Peyer's patch (tissue), 4 donors: ENCODE measurements at regions not wholly inside any gene's neighbourhood (a gene's known extent, or its start where the extent isn't known, plus 50 kb on each side); places are given as distances from the start of the nearest gene placed in this dataset.

Experiments
- POLR2A ChIP-seq, 2 donors: fragments of 450-650 bp; IDR thresholded peaks; one replicate each; pipeline ENCODE4 v1.5.1; 2017; ENCODE audit warnings: antibody characterized with exemption in 2 of 2, mild to moderate bottlenecking in 2 of 2, moderate library complexity in 2 of 2
- TF ChIP-seq, protein P1 (sequence below), 6 experiments: fragments of 450-650 bp in 4 of 6; fragments of 200-600 bp in 2 of 6; sonication (generic) in 1 of 6; IDR thresholded peaks; one replicate each; pipeline ENCODE4 v1.5.1; 2017 to 2019; ENCODE audit warnings: antibody characterized with exemption in 6 of 6, mild to moderate bottlenecking in 3 of 6, moderate library complexity in 1 of 6

DNA sequence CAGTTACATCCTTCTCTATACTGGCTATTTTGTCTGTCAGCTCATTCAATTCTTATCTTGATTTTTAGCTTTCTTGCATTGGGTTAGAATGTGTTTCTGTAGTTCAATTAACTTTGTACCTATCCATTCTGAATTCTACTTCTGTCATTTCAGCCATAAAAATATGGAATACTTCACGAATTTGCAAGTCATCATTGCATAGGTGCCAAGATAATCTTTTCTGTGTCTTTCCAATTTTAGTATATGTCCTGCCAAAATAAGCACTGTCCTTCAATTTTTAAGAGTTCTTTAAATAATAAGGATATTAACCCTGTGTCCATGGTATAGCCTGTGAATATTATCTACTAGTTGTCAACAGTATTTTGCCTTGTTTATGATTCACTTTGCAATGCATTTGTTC is 665.7 kb upstream of the MDGA2 start:
- no peak for TF ChIP-seq POLR2A (IDR thresholded peaks at IDR 0.05)
- TF ChIP-seq, protein P1, sequence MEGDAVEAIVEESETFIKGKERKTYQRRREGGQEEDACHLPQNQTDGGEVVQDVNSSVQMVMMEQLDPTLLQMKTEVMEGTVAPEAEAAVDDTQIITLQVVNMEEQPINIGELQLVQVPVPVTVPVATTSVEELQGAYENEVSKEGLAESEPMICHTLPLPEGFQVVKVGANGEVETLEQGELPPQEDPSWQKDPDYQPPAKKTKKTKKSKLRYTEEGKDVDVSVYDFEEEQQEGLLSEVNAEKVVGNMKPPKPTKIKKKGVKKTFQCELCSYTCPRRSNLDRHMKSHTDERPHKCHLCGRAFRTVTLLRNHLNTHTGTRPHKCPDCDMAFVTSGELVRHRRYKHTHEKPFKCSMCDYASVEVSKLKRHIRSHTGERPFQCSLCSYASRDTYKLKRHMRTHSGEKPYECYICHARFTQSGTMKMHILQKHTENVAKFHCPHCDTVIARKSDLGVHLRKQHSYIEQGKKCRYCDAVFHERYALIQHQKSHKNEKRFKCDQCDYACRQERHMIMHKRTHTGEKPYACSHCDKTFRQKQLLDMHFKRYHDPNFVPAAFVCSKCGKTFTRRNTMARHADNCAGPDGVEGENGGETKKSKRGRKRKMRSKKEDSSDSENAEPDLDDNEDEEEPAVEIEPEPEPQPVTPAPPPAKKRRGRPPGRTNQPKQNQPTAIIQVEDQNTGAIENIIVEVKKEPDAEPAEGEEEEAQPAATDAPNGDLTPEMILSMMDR (IDR thresholded peaks at IDR 0.05) = no peak
